ENCODE measurements at regions not wholly inside any gene's neighbourhood (a gene's known extent, or its start where the extent isn't known, plus 50 kb on each side); places are given as distances from the start of the nearest gene placed in this dataset.
"Not testable (repeated sequence)": the region's sequence is repeated elsewhere in the genome, so short reads cannot be mapped to it uniquely, and the experiment has no call there.

DNA sequence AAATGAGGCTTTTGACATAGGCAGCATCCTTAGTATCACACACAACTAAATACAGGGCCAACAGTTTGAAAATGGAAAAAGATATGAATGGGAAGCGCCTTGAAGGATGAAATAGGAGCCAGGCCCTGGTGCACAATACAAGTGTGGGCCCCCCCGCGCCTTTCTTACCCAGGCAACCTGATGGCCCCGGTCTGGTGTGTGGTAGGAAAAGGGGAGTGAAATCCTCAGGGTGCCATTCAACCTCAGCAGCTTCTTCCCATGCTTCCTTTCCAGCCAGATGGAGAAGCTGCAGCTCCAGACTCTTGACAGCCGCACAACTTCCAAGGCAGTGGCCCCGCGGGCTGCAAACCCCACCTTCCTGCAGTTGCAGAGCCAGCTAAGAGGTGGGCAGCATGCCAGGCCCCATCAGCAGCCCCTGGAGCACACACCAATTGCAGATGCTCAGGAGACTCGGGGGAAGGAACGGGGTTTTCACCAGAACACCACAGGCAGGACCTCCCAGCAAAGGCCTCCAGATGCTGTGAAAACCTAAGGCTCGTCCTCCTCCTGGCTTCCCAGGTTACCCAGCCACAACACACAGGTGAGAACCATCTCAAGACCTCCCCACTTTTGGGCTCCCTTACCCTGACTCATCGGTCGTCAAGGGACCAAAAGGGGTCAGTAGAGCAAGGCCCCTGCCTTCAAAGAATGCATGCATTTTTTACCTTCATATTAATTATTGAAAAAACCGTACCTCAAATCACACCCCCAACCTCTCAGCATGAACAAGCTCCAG, 101.6 kb downstream of the CPN2 start:
- no peak for DNase-seq (ENCODE audit: low spot score)

DNA sequence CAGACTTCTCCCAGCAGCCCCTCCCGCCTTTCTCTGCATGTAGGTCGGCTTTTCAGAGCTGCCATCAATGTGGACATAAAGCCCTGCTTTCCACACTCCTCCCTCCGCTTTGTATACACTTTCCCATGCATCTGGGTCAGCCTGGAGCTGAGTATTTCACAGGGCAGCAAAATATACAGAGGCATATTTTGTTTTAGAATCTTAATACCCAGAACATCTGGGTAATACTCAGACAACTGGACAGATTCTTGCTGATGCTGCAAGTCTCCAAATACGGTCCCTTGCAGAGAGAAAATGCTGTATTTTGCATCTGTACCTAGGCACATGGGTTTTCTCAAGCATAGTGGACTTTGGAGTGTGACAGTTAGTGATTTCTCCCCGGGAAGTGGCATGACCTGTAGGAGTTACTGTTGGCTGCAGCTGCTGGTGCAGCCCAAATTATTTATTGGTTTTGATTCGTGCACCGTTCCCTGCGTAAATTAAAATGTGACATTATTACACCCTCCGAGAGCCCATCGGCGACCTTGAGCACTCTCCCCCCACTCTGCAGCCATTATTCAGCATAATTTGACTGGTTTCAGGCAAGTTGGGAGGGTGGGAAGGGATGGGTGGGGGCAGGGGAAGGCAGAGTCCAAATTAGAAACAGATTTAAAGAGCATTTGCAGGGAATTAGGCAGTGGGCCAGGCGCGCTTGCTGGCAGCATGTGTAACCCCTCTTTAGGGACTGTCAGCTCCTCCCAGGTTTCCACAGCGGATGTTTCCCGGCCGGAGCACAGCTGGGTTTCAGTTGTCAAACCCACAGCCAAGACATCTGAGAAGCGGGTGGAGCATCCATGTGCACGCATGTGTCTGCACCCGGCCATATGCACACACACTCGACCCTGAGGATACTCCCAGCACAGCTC, 100.8 kb downstream of the CPN2 start:
- no peak for DNase-seq (ENCODE audit: low spot score)

DNA sequence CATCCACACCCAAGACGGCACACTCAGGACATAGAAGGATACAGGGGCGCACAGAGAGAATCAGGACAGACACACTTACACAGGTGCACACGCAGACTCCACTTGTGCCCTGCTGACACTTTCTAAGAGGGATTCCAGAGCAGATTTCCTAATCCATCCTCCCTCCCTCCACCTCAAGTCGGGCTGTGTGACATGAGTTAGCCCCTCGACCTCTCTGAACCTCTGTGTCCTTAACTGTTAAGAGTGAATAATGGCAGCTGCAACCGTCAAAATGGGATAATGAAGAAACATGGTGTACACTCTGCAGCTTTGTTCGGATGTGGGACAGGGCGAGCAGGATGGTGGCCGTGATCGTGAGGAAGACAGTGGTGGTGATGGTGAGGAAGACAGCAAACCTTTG, 100.1 kb downstream of the CPN2 start:
- no peak for DNase-seq (ENCODE audit: low spot score)

DNA sequence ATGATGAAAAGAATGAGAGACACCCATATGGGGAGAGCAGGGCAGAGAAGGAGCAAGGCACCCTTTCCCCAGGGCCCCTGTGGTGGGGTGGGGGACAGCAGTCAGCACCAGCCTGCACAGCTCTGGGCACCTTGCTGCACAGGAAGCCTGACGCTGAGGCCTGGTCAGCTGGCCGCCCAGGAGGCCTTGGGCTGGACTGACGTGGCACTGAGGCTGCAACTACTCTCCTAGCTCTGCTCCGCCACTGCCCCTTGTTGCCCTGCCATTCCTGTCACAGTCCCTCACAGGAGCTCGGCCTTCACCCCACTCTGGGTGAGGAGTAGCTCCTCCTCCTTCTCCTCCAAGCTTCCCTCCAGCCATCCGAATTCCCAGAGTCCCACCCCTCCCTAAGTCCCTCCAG, 99.7 kb downstream of the CPN2 start:
- no peak for DNase-seq (ENCODE audit: low spot score)

DNA sequence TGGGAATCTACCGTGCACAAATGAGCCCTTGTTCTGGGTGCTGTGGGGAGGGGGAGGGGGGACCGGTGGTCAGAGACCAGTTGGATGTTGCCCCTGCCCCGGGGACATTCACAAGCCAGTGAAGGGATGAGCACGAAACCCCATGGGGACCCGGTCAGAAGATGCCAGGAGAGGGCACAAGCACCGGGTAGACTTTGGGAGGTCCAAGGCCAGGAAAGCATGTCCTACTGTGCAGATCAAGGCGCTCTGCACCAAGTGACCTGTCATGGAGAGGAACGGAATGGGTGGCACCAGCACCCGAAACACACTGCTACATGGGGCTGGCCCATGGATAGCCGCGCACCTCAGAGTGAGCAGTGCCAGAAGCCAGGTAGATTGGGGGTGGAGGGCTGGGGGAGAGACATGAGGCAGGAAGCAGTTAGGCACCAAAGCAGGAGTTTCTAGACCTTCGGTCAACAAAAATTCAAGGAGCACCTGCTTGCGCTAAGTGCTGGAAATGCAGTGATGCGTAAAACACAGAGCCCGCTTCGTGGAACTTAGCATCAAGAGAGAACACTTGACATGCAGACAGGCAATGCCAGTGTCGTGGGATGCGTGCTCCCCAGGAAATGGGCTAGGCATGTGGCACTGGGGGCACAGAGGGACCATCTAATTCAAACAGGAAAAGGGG, 99.1 kb downstream of the CPN2 start:
- DNase-seq (ENCODE audit: low spot score) = no peak

DNA sequence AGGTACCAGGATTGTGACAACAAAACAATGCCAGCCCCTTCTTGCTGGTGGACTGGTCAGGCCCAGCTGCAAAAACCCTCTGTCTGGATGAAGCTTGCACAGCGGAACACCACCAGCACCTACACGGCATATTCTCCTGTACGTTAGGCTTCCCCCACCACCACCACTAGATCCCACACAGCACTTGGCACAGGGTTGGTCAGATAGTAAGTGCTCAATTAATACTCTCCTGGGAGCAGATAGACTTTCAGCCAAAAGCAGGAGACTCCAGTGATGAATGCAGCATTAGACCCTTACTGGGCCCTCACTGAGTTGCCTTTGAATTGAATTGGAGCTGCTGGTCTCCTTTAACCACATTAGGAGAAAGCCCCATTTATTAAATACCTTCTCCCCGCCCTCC, 97.9 kb downstream of the CPN2 start:
- no peak for DNase-seq (ENCODE audit: low spot score)

DNA sequence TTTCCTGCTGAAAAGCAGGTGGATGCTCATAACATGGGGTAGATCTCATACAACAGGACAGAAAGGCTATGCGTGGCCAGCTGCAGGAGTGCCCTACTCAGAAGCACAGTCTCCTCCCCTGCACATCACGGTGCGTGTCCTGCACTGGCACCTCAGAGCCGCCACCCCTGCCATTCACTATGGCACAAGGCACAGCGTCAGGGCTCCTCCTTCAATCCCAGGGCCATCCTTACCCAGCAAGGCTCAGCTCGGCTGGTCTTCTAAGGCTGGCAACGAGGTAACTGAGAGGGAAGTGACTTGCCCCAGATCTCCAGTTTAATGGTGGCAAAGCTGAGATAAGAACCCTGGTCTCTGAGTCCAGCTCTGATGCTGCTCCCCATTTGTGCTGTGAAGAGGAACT, 97.1 kb downstream of the CPN2 start:
- no peak for DNase-seq (ENCODE audit: low spot score)

DNA sequence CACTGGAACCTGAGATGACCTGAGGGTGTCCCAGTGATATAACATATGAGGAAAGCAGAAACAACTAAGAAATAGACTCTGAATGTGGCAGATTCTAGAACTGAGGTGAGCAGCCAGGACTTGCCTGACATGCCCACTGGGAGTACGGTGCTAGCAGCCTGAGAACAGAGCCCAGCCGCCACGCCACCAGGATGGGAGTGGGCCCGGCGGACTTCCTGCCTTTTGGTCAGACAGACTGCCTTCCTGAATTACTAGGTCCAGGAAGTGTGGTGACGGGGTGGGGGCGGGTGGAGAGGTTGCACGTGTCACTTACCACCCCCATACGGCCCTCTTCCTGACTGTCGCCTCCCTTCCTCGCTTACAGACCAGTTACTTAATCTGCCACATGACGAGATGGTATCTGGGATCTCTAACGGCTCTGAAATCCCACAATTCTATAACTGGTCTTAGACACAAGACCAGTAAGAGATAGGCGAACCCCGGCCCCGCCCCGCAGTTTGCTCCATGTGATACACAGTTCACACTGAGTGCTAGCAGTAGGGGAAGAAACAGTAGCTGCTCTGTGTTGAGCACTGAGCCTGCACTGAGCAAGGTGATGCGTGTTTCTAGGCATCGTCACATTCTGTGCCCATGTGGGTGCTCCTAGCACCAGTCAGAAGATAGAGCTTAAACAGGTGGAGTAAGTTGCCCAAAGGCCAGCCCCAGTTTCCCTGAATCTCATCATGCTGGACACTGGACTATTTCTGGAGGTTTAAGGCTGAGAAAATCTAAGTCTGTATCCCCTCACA, 95.7 kb downstream of the CPN2 start:
- DNase-seq (ENCODE audit: low spot score) = peak; percentile 97

DNA sequence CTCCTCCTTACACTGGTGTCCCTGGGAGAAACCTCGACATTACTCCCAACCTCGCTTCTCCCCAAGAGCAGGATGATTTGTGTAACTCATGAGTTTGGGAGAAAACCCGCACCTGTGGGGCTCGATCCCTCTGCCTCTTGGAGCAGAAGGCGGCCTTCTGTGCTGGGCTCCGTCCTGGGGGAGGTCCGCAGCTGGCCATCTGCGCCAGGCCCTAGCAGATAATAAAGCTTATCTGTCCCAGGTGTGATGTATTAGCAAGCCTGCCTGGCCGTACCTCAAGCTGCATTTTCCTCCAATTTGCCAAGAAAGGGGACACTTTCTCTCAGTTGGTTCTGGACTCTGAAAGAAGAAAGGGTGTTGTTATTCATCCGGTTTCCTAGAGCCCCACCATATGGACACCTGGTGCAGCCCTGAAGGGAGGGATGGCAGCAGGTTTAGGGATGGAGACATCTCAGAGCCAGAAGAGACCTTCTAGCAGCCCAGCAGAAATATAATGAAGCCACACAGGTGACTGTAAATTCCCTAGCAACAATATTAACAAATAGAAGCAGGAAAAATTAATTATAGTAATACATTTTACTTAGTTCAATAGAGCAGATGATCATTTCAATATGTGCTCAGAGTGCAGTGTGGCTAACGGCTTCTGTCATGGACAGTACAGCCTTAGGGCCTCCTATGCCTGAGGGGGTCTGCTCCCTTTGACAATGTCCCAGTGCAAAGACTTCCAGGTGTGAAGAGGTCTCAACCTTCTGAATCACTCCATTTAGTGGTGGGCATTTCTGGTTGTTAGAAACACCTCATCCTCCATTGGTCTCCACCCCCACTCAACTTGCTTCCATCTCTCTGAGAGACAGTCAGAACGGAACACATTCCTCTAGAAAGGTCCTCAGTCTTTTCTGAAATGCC, 94.8 kb downstream of the CPN2 start:
- DNase-seq (ENCODE audit: low spot score) = no peak

DNA sequence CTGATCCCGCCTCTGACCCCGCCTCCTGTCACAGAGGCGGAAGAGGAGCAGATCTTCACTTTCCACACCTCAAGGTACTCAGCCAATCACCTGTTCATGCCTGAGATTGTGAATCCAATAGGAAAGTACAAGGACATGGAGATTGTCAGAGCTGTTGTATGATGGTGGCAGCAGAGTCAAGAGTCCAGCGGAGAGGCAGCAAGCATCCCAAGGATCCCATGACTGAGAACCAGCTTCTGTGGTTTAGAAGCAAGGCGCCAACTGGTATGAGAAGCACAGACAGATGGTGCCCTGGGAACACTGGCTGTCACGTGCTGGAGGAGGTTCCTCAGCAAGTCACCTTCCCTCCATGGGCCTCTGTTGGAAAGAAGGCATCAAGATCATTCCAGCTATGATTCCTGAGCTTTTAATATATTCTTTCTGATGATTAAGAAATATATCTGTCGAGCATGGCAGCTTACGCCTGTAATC, 93.9 kb downstream of the CPN2 start:
- DNase-seq (ENCODE audit: low spot score) = no peak

DNA sequence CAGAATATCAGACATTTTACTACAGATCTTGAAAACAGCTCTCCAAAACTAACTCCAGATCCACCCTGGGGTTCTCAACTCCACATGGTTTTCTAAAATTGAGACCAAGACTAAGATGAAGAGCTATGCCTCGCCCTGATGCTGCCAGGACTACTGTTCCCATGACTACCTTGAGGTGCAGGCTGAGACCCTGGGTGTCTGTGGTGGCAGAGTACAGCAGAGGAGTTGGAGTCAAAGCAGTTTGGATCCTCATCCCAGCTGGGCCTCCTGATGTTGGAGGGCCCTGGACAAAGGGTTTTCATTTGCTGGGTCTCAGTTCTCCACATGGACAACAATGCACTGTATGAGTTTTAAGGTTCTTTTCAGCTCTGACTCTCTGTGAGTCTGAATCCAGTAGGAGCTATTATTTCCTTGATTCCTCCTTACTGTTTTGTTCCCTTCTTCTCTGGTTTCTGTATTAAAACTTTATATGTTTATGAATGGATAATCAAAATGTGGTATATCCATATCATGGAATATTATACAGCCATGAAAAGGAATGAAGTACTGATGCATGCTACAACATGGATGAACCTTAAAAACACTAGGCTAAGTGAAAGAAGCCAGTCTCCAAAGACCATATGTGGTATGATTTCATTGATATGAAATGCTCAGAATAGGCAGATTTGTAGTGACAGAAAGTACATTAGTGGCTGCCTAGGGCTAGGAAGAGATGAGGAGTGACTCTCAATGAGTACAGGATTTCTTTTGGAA, 93.0 kb downstream of the CPN2 start:
- DNase-seq (ENCODE audit: low spot score) = no peak

DNA sequence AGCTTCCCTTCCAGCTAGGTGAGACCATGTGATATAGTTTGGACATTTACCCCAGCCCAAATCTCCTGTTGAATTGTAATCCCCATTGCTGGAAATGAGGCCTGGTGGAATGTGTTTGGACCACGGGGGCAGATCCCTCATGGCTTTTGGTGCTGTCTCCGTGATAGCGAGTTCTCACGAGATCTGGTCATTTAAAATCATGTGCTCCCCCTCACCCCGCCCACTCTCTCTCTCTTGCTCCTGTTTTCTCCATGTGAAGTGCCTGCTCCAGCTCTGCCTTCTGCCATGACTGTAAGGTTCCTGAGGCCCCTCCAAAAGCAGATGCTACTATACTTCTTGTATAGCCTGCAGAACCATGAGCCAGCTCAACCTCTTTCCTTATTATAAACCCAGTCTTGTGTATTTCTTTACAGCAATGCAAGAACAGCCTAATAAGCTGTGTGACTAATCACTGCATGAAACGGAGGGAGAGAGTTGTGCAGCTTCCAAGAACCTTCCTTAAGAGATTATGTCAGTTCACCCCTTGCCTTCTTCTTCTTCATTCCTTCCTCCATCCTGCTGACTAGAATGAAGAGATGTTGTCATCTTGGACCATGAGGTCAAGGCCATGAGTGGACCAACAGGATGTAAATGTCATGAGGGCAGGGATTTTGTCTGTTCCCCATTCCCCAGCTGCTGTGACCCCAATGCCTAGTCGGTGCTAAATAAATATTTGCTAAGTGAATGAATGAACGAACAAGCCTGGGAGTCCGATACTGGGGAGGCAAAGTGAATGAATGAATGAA, 91.0 kb downstream of the CPN2 start:
- no peak for DNase-seq (ENCODE audit: low spot score)

DNA sequence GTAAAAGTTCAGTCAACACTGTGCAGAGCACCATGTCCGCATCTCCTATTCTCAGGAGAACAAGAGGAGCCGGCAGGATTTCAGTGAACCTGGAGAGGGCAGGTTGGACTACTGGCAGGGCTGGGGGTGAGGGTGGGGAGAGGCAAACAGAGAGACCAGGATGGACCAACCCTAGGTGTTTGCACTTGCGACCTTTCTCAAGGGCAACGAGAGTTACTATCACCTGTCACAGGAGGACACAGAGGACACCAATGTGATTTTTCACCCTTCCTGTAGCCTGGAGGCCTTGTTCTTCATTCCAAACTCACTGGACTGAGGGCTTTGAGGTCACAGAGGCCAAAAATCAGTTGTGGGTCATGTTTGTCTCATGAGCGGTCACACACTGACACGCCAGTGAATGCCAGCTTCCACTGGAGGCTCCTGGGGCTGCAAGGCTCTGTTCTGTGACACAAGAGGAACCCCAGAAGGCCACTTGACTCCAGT, 89.5 kb downstream of the CPN2 start:
- no peak for DNase-seq (ENCODE audit: low spot score)

DNA sequence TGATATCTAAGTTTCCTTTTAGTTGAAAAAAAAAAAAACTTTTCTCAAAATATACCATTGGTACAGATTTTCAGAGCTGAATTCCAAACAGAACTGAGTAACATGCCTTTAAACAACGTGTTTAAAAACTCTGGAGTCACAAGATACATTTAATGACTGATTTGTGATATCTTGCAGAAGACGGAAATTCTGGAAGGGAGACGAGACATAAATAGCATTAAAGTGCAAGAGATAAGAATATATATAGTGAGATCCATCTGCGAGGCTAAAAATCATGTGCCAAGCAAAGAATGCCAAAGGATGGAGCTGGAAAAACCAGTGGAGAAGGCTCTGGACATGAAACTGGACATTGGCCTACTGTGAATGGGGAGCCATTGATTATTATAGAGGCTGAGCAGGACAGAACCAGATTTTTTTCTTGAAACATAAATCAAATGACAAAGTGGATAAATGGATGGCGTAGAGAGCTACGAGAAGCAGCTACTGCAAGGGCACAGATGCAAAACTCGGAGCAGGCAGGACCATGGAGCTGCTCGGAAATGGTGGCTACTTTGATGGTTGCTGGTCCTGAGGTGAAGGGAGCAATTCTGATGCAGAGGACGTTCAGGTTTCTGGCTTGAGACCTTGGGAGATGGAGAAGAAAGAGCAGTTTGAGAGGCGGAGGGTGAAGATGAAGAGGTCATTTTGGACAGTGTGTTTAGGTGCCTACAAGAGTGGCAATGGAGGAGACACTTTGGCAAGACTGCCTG, 88.8 kb downstream of the CPN2 start:
- no peak for DNase-seq (ENCODE audit: low spot score)

DNA sequence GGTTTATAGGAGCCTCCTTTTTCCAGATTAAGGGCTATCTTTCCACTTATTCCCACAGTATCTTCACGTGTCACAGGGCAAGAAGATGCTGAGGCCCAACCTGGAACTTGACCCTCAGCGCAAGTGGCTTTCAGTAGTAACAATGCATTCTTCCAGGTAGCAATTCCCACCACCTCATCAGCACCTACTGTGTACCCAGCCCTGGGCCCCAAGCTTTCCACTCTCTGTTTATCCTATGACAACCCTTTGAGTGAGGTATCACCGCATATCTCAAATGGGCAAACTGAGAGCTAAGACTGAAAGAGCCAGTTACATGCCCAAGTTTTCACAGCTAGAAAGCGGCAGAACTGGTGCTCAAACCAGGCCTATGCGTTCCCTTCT, 88.2 kb downstream of the CPN2 start:
- no peak for DNase-seq (ENCODE audit: low spot score)

DNA sequence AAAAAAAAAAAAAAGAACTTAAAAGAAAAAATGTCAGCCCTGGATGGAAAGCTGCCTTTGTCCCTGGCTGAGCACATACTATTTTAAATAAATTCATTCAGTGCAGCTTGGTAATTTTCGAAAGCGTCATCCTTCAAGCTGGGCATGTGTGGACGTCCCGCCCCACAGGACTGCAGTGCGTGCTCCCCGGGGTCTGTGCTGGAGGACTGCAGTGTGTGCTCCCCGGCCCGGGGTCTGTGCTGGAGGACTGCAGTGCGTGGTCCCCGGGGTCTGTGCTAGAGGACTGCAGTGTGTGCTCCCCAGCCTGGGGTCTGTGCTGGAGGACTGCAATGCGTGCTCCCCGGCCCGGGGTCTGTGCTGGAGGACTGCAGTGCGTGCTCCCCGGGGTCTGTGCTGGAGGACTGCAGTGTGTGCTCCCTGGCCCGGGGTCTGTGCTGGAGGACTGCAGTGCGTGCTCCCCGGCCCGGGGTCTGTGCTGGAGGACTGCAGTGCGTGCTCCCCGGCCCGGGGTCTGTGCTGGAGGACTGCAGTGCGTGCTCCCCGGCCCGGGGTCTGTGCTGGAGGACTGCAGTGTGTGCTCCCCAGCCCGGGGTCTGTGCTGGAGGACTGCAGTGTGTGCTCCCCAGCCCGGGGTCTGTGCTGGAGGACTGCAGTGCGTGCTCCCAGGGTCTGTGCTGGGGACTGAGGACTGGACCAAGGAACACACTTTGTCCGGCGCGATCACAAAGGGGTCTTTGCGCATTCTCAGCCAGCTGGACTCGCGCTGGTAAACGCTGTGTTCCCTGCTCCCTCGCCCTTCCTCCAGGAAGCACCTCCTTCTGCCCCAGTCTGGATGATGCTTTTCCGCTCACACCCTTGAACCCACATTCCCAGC, 86.3 kb downstream of the CPN2 start:
- DNase-seq (ENCODE audit: low spot score) = not testable (repeated sequence)

DNA sequence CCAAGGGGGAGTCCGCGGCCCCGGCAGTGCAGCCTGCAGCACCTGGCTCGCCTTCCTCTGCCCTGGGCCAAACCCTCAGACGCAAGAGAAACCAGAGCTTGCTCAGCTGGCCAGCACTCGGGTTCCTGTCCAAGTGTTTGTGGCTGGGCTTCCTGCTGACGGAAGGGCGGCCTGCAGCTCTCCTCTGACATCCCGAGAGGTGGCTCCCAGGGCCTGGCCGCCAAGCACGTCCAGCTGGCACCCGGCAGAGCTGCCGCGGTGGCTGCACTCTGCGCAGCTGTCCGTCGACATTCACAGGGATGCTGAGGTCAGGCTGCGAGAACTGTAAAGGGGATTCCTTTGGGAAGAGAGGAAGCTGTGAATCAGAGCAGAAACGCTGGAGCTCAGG, 85.6 kb downstream of the CPN2 start:
- DNase-seq (ENCODE audit: low spot score) = no peak

All from SW480 (cell line).